OCI-LY3 (cell line): ENCODE measurements at regions not wholly inside any gene's neighbourhood (a gene's known extent, or its start where the extent isn't known, plus 50 kb on each side); places are given as distances from the start of the nearest gene placed in this dataset.

Experiments used
- CTCF ChIP-seq: fragments of 200-600, 300-600 bp; sonication (generic); IDR thresholded peaks from 2 replicates; pipeline ENCODE4 v1.5.1; 2014; ENCODE audit warnings: antibody characterized with exemption, low read length, low read depth
- EZH2phosphoT487 ChIP-seq: fragments of 200-600 bp; shearing (Covaris generic); IDR thresholded peaks from 2 replicates; pipeline ENCODE4 v1.6.1; 2018; ENCODE audit warnings: antibody characterized with exemption, mixed run types, low read depth

- no peak for TF ChIP-seq CTCF
- TF ChIP-seq EZH2phosphoT487 = no peak
Observed at GRCh38 chr7:46107610-46108217, 186.6 kb upstream of the IGFBP3 start.
